HAP-1 (cell line): ENCODE measurements at regions not wholly inside any gene's neighbourhood (a gene's known extent, or its start where the extent isn't known, plus 50 kb on each side); places are given as distances from the start of the nearest gene placed in this dataset.

Source experiments
- DNase-seq, 2 experiments: peaks; one replicate each; pipeline ENCODE4 v3.0.0-alpha.2; 2016 to 2020; ENCODE audit warnings: low spot score in 2 of 2
- H3K27me3 ChIP-seq: fragments of 250-450 bp; sonication (Bioruptor Pico); 2 replicates; pipeline ENCODE4 v1.5.1; 2020; ENCODE audit warnings: low read depth, mild to moderate bottlenecking, moderate library complexity
- H3K36me3 ChIP-seq: fragments of 250-450 bp; sonication (Bioruptor Pico); replicated peaks from 2 replicates; pipeline ENCODE4 v1.5.1; 2020; ENCODE audit warnings: mild to moderate bottlenecking
- H3K4me1 ChIP-seq: fragments of 250-450 bp; sonication (Bioruptor Pico); 2 replicates; pipeline ENCODE4 v1.5.1; 2020; ENCODE audit warnings: mild to moderate bottlenecking
- H3K4me3 ChIP-seq: fragments of 250-450 bp; sonication (Bioruptor Pico); 2 replicates; pipeline ENCODE4 v1.5.1; 2020; ENCODE audit warnings: mild to moderate bottlenecking, moderate library complexity
- H3K9me3 ChIP-seq: fragments of 250-450 bp; sonication (Bioruptor Pico); 2 replicates; pipeline ENCODE4 v1.5.1; 2020; ENCODE audit warnings: mild to moderate bottlenecking, moderate library complexity
- in situ Hi-C: fragments of 300-500 bp; cut with MboI; formaldehyde crosslinking; loops from 3 replicates; pipeline ENCODE4 v1.14.3; 2020; ENCODE audit warnings: low sequenced_read_pairs, inconsistent platforms, mixed read lengths

DNA sequence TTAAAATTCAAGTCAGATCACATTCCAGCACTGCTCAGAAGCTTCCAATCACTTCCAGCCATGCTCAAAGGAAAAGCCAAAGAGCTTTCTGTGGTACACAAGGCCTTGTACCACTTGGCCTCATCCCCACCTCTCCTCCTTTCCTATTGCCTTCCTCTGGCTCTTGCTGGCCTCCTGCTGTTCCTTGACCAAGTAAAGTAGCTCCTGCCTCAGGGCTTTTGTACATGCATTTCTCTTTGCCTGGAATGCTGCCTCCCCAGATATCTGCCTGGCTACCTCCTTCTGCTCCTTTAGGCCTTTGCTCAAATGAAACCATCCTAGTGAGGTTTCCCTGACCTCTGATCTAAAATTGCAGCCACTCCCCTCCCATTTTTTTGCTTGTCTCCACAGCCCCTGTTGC lies 51.2 kb upstream of the TCL1B start:
- H3K36me3 ChIP-seq: no peaks in the 10 kb centered on the region
- in situ Hi-C loops: no loop called here
- H3K9me3 ChIP-seq: no peaks in the 10 kb centered on the region; the same call in 1 of the 2 replicates
- no peaks in the 10 kb centered on the region for H3K4me1 ChIP-seq
- no peak for DNase-seq
- no peak overlapping the region for H3K4me3 ChIP-seq
- no peaks in the 10 kb centered on the region for H3K27me3 ChIP-seq
